Activated T-cell treated with anti-CD3 and anti-CD28 coated beads, Interleukin-2, amount 50 U/mL, for 48 hours (primary cell): ENCODE measurements at regions not wholly inside any gene's neighbourhood (a gene's known extent, or its start where the extent isn't known, plus 50 kb on each side); places are given as distances from the start of the nearest gene placed in this dataset.

Experiments
- DNase-seq, 2 experiments: peaks; one replicate each; pipeline ENCODE4 v3.0.0-alpha.2; 2020

GRCh38 chr4:1459722-1460511, 53.7 kb upstream of the NKX1-1 start:
- DNase-seq = no peak

- DNase-seq = no peak
These were observed 53.0 kb upstream of the NKX1-1 start for GRCh38 chr4:1459081-1459721.

GRCh38 chr4:1458581-1458980, 52.3 kb upstream of the NKX1-1 start:
- DNase-seq = no peak
